OCI-LY3 (cell line): ENCODE measurements at regions not wholly inside any gene's neighbourhood (a gene's known extent, or its start where the extent isn't known, plus 50 kb on each side); places are given as distances from the start of the nearest gene placed in this dataset.
"Not testable (repeated sequence)": the region's sequence is repeated elsewhere in the genome, so short reads cannot be mapped to it uniquely, and the experiment has no call there.

Source experiments
- EZH2phosphoT487 ChIP-seq: fragments of 200-600 bp; shearing (Covaris generic); IDR thresholded peaks from 2 replicates; pipeline ENCODE4 v1.6.1; 2018; ENCODE audit warnings: antibody characterized with exemption, mixed run types, low read depth
- TF ChIP-seq, protein P1 (sequence below): fragments of 200-600, 300-600 bp; sonication (generic); IDR thresholded peaks from 2 replicates; pipeline ENCODE4 v1.5.1; 2014; ENCODE audit warnings: antibody characterized with exemption, low read length, low read depth

- TF ChIP-seq, protein P1, sequence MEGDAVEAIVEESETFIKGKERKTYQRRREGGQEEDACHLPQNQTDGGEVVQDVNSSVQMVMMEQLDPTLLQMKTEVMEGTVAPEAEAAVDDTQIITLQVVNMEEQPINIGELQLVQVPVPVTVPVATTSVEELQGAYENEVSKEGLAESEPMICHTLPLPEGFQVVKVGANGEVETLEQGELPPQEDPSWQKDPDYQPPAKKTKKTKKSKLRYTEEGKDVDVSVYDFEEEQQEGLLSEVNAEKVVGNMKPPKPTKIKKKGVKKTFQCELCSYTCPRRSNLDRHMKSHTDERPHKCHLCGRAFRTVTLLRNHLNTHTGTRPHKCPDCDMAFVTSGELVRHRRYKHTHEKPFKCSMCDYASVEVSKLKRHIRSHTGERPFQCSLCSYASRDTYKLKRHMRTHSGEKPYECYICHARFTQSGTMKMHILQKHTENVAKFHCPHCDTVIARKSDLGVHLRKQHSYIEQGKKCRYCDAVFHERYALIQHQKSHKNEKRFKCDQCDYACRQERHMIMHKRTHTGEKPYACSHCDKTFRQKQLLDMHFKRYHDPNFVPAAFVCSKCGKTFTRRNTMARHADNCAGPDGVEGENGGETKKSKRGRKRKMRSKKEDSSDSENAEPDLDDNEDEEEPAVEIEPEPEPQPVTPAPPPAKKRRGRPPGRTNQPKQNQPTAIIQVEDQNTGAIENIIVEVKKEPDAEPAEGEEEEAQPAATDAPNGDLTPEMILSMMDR, result not testable (repeated sequence)
- TF ChIP-seq EZH2phosphoT487, result not testable (repeated sequence)
Observed at GRCh38 chr1:143496526-143497373, 475.0 kb downstream of the FAM72C start.
